SK-N-SH (cell line): ENCODE measurements at regions not wholly inside any gene's neighbourhood (a gene's known extent, or its start where the extent isn't known, plus 50 kb on each side); places are given as distances from the start of the nearest gene placed in this dataset.

ENCODE experiments used
- CTCF ChIA-PET: fragments of 300-600, 350-600 bp; formaldehyde crosslinking; extraction: SDS; loops from one replicate; lab custom pipeline; 2021; lab: Yijun Ruan, JAX
- POLR2A ChIA-PET: fragments of 350-600 bp; sonication (Branson Sonifier 250); formaldehyde crosslinking; extraction: SDS; loops from one replicate; lab custom pipeline; 2020; ENCODE audit warnings: antibody characterized with exemption, inconsistent platforms; lab: Yijun Ruan, JAX
- DNase-seq: peaks from one replicate; pipeline ENCODE4 v3.0.0; 2012
- H2AFZ ChIP-seq: fragments of 200-600 bp; sonication (generic); 2 replicates; pipeline ENCODE4 v1.8.1; 2016; ENCODE audit warnings: antibody characterized with exemption, mild to moderate bottlenecking, low read depth
- H3F3A ChIP-seq: fragments of 200-600 bp; sonication (generic); replicated peaks from 2 replicates; pipeline ENCODE3; 2016; ENCODE audit warnings: antibody characterized with exemption, mild to moderate bottlenecking; ENCODE audit not compliant: insufficient read depth
- H3K27ac ChIP-seq, 2 experiments: fragments of 200-500 bp in 1 of 2; fragments of 200-600 bp in 1 of 2; sonication (Bioruptor generic) in 1 of 2; sonication (generic), shearing (Covaris generic) in 1 of 2; 2 replicates each; pipeline versions ENCODE4 v1.5.1 to v1.6.1; 2014 to 2016; ENCODE audit warnings: low read depth in 2 of 2, inconsistent platforms in 1 of 2, low read length in 1 of 2, mild to moderate bottlenecking in 1 of 2, mixed read lengths in 1 of 2
- H3K27me3 ChIP-seq: fragments of 200-600 bp; sonication (generic), shearing (Covaris generic); 2 replicates; pipeline ENCODE4 v1.6.1; 2016; ENCODE audit warnings: mixed run types; ENCODE audit not compliant: insufficient read depth
- H3K36me3 ChIP-seq, 2 experiments: fragments of 200-500 bp in 1 of 2; fragments of 200-600 bp in 1 of 2; sonication (Bioruptor generic) in 1 of 2; sonication (generic) in 1 of 2; replicated peaks in 1 of 2; 2 replicates each; pipeline versions ENCODE3 to v1.5.1; 2014 to 2016; ENCODE audit warnings: low read length in 1 of 2, mild to moderate bottlenecking in 1 of 2; ENCODE audit not compliant: insufficient read depth in 2 of 2, control insufficient read depth in 1 of 2
- H3K4me1 ChIP-seq, 2 experiments: fragments of 200-500 bp in 1 of 2; fragments of 200-600 bp in 1 of 2; sonication (Bioruptor generic) in 1 of 2; sonication (generic), shearing (Covaris generic) in 1 of 2; 2 replicates each; pipeline versions ENCODE4 v1.5.1 to v1.6.1; 2014 to 2016; ENCODE audit warnings: low read depth in 1 of 2, low read length in 1 of 2, mixed run types in 1 of 2; ENCODE audit not compliant: insufficient read depth in 2 of 2, control insufficient read depth in 1 of 2
- H3K4me2 ChIP-seq: fragments of 200-600 bp; sonication (generic), shearing (Covaris generic); 2 replicates; pipeline ENCODE4 v1.6.1; 2017; ENCODE audit warnings: mixed run types
- H3K4me3 ChIP-seq, 2 experiments: fragments of 200-500 bp in 1 of 2; fragments of 200-600 bp in 1 of 2; sonication (Bioruptor generic) in 1 of 2; sonication (generic), shearing (Covaris generic) in 1 of 2; 2 replicates each; pipeline versions ENCODE4 v1.5.1 to v1.8.1; 2014 to 2016; ENCODE audit warnings: low read depth in 2 of 2, inconsistent platforms in 1 of 2, low read length in 1 of 2, mild to moderate bottlenecking in 1 of 2, mixed read lengths in 1 of 2, moderate library complexity in 1 of 2
- H3K79me2 ChIP-seq: fragments of 200-600 bp; sonication (generic); 2 replicates; pipeline ENCODE4 v1.8.1; 2017; ENCODE audit warnings: mild to moderate bottlenecking; ENCODE audit not compliant: insufficient read depth
- H3K9ac ChIP-seq: fragments of 200-600 bp; sonication (generic); 2 replicates; pipeline ENCODE4 v1.6.1; 2017; ENCODE audit warnings: mixed run types
- H3K9me2 ChIP-seq: fragments of 200-600 bp; sonication (generic); 2 replicates; pipeline ENCODE4 v1.6.1; 2017; ENCODE audit warnings: mixed run types
- H3K9me3 ChIP-seq: fragments of 200-600 bp; sonication (generic); 2 replicates; pipeline ENCODE4 v1.6.1; 2017; ENCODE audit warnings: mixed run types, mild to moderate bottlenecking, moderate library complexity
- H4K20me1 ChIP-seq: fragments of 200-600 bp; sonication (generic); 2 replicates; pipeline ENCODE4 v1.6.1; 2017; ENCODE audit warnings: mild to moderate bottlenecking, mixed run types; ENCODE audit not compliant: insufficient read depth
- CHD2 ChIP-seq: fragments of 150-350 bp; IDR thresholded peaks from 2 replicates; pipeline ENCODE4 v1.6.1; 2018; ENCODE audit warnings: low read length; ENCODE audit not compliant: partially characterized antibody
- ELF1 ChIP-seq: IDR thresholded peaks from 2 replicates; pipeline ENCODE4 v1.4.0; 2012
- FOXJ3 ChIP-seq: sonication (generic); formaldehyde crosslinking; IDR thresholded peaks from 2 replicates; pipeline ENCODE4 v1.5.1; 2020; ENCODE audit warnings: mild to moderate bottlenecking, missing genetic modification reagents
- FOXM1 ChIP-seq: IDR thresholded peaks from 2 replicates; pipeline ENCODE4 v1.4.0; 2012; ENCODE audit warnings: low read depth, mild to moderate bottlenecking
- GABPA ChIP-seq: IDR thresholded peaks from 2 replicates; pipeline ENCODE4 v1.4.0; 2012; ENCODE audit warnings: low read depth, mild to moderate bottlenecking
- IRF3 ChIP-seq: fragments of 150-350 bp; IDR thresholded peaks from 2 replicates; pipeline ENCODE4 v1.6.1; 2016; ENCODE audit warnings: mild to moderate bottlenecking, low read depth, low read length
- JUND ChIP-seq: IDR thresholded peaks from 2 replicates; pipeline ENCODE4 v1.4.0; 2012
- MAX ChIP-seq: IDR thresholded peaks from 2 replicates; pipeline ENCODE4 v1.4.0; 2012; ENCODE audit warnings: low read depth
- MXI1 ChIP-seq: IDR thresholded peaks from 2 replicates; pipeline ENCODE4 v1.6.1; 2012; ENCODE audit warnings: mild to moderate bottlenecking, low read depth, low read length, improper control_type of control experiment
- NFIC ChIP-seq: IDR thresholded peaks from 2 replicates; pipeline ENCODE4 v1.4.0; 2012; ENCODE audit warnings: borderline replicate concordance
- PBX3 ChIP-seq: IDR thresholded peaks from 2 replicates; pipeline ENCODE4; 2012
- POLR2AphosphoS5 ChIP-seq: IDR thresholded peaks from 2 replicates; pipeline ENCODE4 v1.6.1; 2012; ENCODE audit warnings: low read depth, low read length
- RAD21 ChIP-seq: IDR thresholded peaks from 2 replicates; pipeline ENCODE4 v1.6.1; 2012; ENCODE audit warnings: mild to moderate bottlenecking, low read length
- RCOR1 ChIP-seq: fragments of 150-350 bp; IDR thresholded peaks from 2 replicates; pipeline ENCODE4 v1.6.1; 2017; ENCODE audit warnings: antibody characterized with exemption, low read length
- RXRA ChIP-seq: IDR thresholded peaks from 2 replicates; pipeline ENCODE4 v1.4.0; 2012; ENCODE audit warnings: low read depth, mild to moderate bottlenecking, borderline replicate concordance
- SIN3A ChIP-seq: IDR thresholded peaks from 2 replicates; pipeline ENCODE4 v1.6.1; 2012; ENCODE audit warnings: low read depth, mild to moderate bottlenecking, low read length, moderate library complexity, borderline replicate concordance
- SMC3 ChIP-seq: IDR thresholded peaks from 2 replicates; pipeline ENCODE4 v1.6.1; 2012; ENCODE audit warnings: low read depth, low read length, improper control_type of control experiment
- TCF12 ChIP-seq: IDR thresholded peaks from 2 replicates; pipeline ENCODE4 v1.4.0; 2012
- TEAD4 ChIP-seq: IDR thresholded peaks from 2 replicates; pipeline ENCODE4 v1.4.0; 2012; ENCODE audit warnings: mild to moderate bottlenecking, borderline replicate concordance; ENCODE audit not compliant: insufficient read depth
- USF1 ChIP-seq: IDR thresholded peaks from 2 replicates; pipeline ENCODE4 v1.4.0; 2012; ENCODE audit warnings: low read depth, borderline replicate concordance
- USF2 ChIP-seq: fragments of 150-350 bp; IDR thresholded peaks from 2 replicates; pipeline ENCODE4 v1.6.1; 2017; ENCODE audit warnings: antibody characterized with exemption, low read length, low read depth, borderline replicate concordance
- WGBS: methylation state at CpG from one replicate; pipeline ENCODE4 v1.1.6; 2017; ENCODE audit warnings: low lambda C conversion rate; 5-methylcytosine and 5-hydroxymethylcytosine counted together

- H2AFZ ChIP-seq: no peak overlapping the region
- POLR2A ChIA-PET: no interaction called here
- DNase-seq: no peak
- no peak overlapping the region for H3K4me2 ChIP-seq
- H3K4me1 ChIP-seq: no peaks in the 10 kb centered on the region
- H3K36me3 ChIP-seq: no peaks in the 10 kb centered on the region
- no peaks in the 10 kb centered on the region for H3K9me2 ChIP-seq
- CTCF ChIA-PET: interaction anchor here (1.2 kb wide), 1 partner anchor 17 kb away, joined by 4 read pairs; no protein-coding TSS in a partner anchor
- 79% methylated on average over 3 of the region's 3 CpGs for WGBS
- H3K79me2 ChIP-seq: no peaks in the 10 kb centered on the region
- no peak overlapping the region for H3K9ac ChIP-seq
- no peak for TF ChIP-seq TEAD4
- TF ChIP-seq IRF3: no peak
- TF ChIP-seq TCF12: no peak
- TF ChIP-seq POLR2AphosphoS5: no peak
- TF ChIP-seq SMC3: no peak
- TF ChIP-seq GABPA: no peak
- no peak for TF ChIP-seq MXI1
- TF ChIP-seq CHD2: no peak
- no peak for TF ChIP-seq RCOR1
- TF ChIP-seq RXRA: no peak
- TF ChIP-seq SIN3A: no peak
- no peak for TF ChIP-seq MAX
- TF ChIP-seq USF1: no peak
- TF ChIP-seq ELF1: no peak
- no peak for TF ChIP-seq RAD21
- no peak for TF ChIP-seq NFIC
- no peak for TF ChIP-seq PBX3
- H3K27me3 ChIP-seq: no peaks in the 10 kb centered on the region
- H3K4me3 ChIP-seq: no peak overlapping the region
- H3K27ac ChIP-seq: no peak overlapping the region
- H3F3A ChIP-seq: peaks cover 3% of the 10 kb centered on the region
- H4K20me1 ChIP-seq: no peaks in the 10 kb centered on the region
- no peaks in the 10 kb centered on the region for H3K9me3 ChIP-seq
Measured at GRCh38 chr5:74070766-74071165, 444.8 kb downstream of the ARHGEF28 start.

GRCh38 chr5:74069741-74070140 is 443.7 kb downstream of the ARHGEF28 start:
- Histone ChIP-seq H3K79me2 (no peaks in the 10 kb centered on the region), H3K27ac (no peak overlapping the region), H3K9me2 (no peaks in the 10 kb centered on the region), H3K9me3 (no peaks in the 10 kb centered on the region), H3K36me3 (no peaks in the 10 kb centered on the region), H3K4me2 (no peak overlapping the region), H3K9ac (no peak overlapping the region), H3F3A (peaks cover 3% of the 10 kb centered on the region), H3K27me3 (no peaks in the 10 kb centered on the region), H3K4me3 (no peak overlapping the region), H2AFZ (no peak overlapping the region), H4K20me1 (no peaks in the 10 kb centered on the region), H3K4me1 (no peaks in the 10 kb centered on the region; a peak in 1 of 4 replicates)
- no peak for DNase-seq
- 91% methylated on average over 4 of the region's 4 CpGs for WGBS
- ChIA-PET CTCF (interaction anchor here (1.2 kb wide), 1 partner anchor 16 kb away, joined by 4 read pairs; no protein-coding TSS in a partner anchor), POLR2A (no interaction called here)
- TF ChIP-seq MXI1 (no peak), USF1 (no peak), RXRA (no peak), JUND (no peak), RAD21 (no peak), FOXM1 (no peak), MAX (no peak), ELF1 (no peak), FOXJ3 (CRISPR knock-in tag) (no peak), PBX3 (no peak), USF2 (no peak)
